Skin epidermis (tissue), 12 donors: ENCODE measurements at regions not wholly inside any gene's neighbourhood (a gene's known extent, or its start where the extent isn't known, plus 50 kb on each side); places are given as distances from the start of the nearest gene placed in this dataset.
"Not testable (repeated sequence)": the region's sequence is repeated elsewhere in the genome, so short reads cannot be mapped to it uniquely, and the experiment has no call there.

ENCODE experiments used
- H3K27ac ChIP-seq, 21 experiments: fragments of 200-600 bp; sonication (generic) in 11 of 21; one replicate each; pipeline ENCODE4 v1.5.0; 2020; ENCODE audit warnings: mild to moderate bottlenecking in 3 of 21, inconsistent platforms in 2 of 21, moderate library complexity in 2 of 21
- H3K4me3 ChIP-seq, 7 experiments: fragments of 200-600 bp; sonication (generic) in 2 of 7; one replicate each; pipeline ENCODE4 v1.5.0; 2020; ENCODE audit warnings: inconsistent platforms in 2 of 7, mild to moderate bottlenecking in 2 of 7, moderate library complexity in 1 of 7

GRCh38 chr10:20521186-20521585, 375.9 kb downstream of the NEBL start:
- H3K4me3 ChIP-seq, result no peak overlapping the region
- no peak overlapping the region for H3K27ac ChIP-seq

DNA sequence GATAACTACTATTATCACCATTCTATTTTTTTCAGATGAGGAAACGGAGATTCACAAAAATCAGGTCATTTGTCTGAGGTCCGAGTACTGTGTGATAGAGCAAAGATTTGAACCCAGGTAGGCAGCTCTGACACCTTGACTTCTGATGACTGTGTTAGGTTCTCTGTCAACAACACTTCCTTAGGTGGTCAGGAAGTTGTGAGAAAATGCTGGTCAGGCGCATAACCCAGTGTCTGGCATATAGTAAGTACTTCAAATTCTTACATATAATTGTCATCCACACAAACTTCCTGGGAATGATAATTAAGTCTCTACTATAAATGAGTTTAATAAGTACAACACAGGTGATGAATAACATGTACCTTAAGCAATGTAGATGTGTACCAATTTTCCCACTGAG, 381.5 kb downstream of the NEBL start:
- H3K4me3 ChIP-seq, result no peak overlapping the region

GRCh38 chr10:20512631-20513030, 384.5 kb downstream of the NEBL start:
- H3K27ac ChIP-seq, result no peak overlapping the region
- H3K4me3 ChIP-seq, result no peak overlapping the region

More for the DNA sequence above, 381.5 kb downstream of the NEBL start:
- H3K27ac ChIP-seq, result no peak overlapping the region

DNA sequence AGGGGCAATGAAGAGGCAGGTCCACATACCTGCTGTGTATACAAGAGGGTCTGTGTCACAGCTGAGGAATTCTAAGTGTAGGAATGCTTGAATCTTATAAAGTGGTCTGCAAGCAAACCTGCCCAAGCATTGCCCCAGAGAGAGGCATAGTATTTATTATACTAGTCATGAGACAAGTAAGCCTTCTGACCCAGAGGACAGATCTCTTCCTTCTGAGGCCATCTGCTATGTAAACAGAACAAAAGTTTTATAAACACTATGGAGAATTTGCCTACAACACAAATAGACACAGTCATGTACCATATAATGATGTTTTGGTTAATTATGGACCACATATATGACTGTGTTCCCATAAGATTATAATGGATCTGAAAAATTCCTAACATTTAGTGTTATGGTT, 388.2 kb downstream of the NEBL start:
- no peak overlapping the region for H3K27ac ChIP-seq
- no peak overlapping the region for H3K4me3 ChIP-seq

DNA sequence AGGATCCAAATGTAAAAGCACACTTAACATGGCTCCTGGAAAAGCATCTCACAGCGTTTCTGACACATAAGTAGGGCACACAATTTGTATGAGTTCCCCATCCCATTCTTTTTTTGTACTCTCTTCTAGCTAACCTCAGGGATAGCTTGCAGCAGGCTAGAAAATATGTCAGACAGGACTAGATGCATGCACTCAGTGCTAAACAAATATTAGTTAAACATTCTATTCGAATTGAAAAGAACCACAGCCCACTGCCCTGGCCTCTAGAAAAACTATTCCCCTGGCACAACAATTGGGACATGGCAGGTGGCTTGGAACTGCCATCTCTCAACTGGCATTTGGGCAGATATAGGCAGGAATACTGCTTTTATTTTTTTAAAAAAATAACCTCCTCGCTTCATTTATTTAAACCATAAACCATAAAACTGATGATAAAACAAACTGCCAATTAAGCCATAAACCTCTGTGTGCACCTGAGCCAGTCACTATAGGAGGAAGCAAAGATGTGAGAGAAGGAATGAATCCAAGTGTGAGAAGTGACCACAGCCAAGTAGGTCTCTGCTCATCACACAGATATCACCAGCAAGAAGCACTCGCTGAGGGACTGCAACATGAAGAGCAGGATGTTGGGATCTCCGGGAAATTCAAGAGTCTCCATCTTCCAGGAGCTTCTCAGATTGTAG, 394.1 kb downstream of the NEBL start:
- no peak overlapping the region for H3K4me3 ChIP-seq
- no peak overlapping the region for H3K27ac ChIP-seq

GRCh38 chr10:20494474-20494873, 402.6 kb downstream of the NEBL start:
- Histone ChIP-seq H3K4me3 (no peak overlapping the region), H3K27ac (no peak overlapping the region)

DNA sequence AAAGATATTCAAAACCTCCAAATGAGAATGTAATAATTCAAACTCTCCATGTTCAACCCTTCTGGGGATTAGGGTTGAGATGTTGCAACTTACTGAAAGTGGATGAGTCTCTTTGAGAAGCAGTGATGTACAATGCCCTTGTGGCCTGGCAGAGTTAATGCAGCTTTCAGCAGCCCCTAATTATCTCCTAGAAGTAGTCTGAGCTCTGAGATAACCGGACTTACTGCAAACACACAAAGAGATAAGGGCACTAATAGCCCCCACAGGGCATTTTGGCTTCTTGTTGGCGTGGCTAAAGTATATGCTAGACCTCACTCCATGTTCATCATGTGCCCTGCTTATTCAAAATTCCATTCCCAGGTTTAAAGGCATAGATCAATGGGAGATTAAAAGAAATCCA, 404.7 kb downstream of the NEBL start:
- H3K27ac ChIP-seq, result no peak overlapping the region
- H3K4me3 ChIP-seq, result no peak overlapping the region

- no peak overlapping the region for H3K27ac ChIP-seq
- no peak overlapping the region for H3K4me3 ChIP-seq
Observed at GRCh38 chr10:20489961-20490360, 407.1 kb downstream of the NEBL start.

- Histone ChIP-seq H3K27ac (no peak overlapping the region), H3K4me3 (no peak overlapping the region)
Observed at GRCh38 chr10:20486791-20487190, 410.3 kb downstream of the NEBL start.

DNA sequence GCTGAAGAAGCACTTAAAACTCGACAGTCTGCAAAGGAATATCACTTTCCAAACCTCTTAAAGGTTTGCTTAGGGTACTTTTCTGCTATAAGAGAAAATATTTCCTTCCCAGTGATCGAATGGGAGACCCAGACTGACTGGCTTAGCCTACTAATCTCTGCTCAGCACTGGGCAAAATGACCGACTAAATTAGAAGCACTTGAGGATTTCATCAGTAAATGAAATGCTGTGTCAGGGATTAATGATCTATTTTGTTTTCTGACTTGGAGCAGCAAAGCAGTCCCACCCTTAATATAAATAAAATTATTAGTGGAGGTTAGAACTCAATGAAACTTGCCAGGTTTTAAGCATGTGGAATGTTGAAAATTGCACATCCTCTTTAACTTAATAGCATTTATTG, 411.6 kb downstream of the NEBL start:
- Histone ChIP-seq H3K4me3 (no peak overlapping the region), H3K27ac (no peak overlapping the region)

DNA sequence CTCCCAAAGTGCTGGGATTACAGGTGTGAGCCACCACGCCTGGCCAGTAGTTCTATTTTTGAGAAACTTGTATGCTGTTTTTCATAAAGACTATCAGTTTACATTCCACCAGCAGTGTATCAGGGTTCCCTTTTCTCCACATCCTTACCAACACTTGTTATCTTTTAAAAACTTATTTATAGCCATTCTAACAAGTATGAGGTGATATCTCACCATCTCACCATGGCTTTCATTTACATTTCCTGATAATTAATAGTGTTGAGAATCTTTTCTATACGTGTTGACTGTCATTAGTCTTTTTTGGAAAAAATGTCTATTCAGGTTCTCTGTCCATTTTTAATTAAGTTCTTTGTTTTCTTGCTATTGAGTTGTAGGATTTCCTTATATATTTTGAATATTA, 416.1 kb downstream of the NEBL start:
- Histone ChIP-seq H3K4me3 (no peak overlapping the region), H3K27ac (no peak overlapping the region)

DNA sequence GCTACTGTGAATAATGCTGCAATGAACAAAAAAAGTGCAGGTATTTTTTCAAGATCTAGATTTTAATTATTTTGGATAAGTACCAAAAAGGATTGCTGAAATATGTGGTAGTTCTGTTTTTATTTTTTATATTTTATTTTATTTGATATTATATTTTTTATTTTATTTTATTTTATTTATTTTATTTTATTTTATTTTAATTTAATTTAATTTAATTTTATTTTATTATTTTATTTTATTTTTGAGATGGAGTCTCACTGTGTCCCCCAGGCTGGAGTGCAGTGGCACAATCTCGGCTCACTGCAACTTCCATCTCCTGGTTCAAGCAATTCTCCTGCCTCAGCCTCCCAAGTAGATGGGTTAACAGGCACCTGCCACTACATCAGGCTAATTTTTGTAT, 416.5 kb downstream of the NEBL start:
- not testable (repeated sequence) for H3K4me3 ChIP-seq, H3K27ac ChIP-seq

- Histone ChIP-seq H3K27ac (no peak overlapping the region), H3K4me3 (no peak overlapping the region)
Observed at GRCh38 chr10:20474064-20474463, 423.0 kb downstream of the NEBL start.

DNA sequence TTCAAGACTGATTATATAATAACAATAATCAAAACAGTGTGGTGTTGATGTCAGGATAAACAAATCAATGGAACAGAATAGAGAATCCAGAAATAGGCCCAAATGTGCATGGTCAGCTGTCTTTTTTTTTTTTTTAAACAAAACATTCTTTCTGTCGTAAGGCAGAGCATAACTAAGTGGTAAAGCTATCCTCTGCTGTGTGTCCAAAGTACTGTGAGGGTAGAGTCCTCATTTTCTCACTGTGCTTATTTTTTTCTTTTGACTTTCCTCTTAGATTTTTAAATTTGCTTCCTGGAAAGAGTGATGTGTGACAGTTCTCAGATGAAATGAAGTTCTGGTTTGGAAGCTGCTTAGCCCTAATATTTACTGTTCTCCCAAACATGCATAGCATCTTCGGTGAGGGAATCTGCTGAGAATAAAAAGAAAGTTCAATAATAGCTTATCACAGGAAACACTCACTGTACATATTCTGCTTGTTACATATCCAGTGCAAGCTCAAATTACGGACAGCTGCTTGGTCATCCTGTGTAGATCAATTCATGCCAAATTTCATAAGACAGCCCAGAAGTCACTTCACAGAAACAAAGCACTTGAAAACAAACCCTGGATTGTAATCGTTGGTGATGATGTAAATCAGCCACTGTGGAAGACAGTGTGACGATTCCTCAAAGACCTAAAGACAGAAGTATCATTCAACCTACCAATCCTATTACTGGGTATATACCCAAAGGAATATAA, 423.9 kb downstream of the NEBL start:
- Histone ChIP-seq H3K27ac (no peak overlapping the region), H3K4me3 (no peak overlapping the region)

- Histone ChIP-seq H3K27ac (no peak overlapping the region), H3K4me3 (no peak overlapping the region)
Observed at GRCh38 chr10:20466731-20467130, 430.4 kb downstream of the NEBL start.

DNA sequence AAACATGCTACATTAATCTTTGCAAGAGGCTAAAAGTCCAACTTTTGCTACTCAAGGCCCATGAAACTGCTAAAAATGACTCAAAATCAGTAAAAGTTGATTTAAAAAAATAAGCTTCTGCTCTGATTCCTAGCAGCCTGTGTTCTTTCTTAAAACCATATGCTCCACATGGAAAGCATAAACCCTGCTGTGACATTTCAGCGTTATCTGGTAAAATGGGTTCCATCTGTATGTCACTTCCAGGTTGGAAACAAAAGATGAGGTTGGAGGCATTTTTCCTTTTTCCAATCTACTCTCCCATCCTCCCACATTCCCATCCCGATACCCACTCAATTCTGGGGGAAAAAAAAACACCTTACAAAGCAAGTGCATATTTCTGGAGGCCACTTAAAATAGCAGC, 439.5 kb downstream of the NEBL start:
- Histone ChIP-seq H3K4me3 (no peak overlapping the region), H3K27ac (no peak overlapping the region)

GRCh38 chr10:20455774-20456173, 441.3 kb downstream of the NEBL start:
- no peak overlapping the region for H3K27ac ChIP-seq
- H3K4me3 ChIP-seq, result no peak overlapping the region

DNA sequence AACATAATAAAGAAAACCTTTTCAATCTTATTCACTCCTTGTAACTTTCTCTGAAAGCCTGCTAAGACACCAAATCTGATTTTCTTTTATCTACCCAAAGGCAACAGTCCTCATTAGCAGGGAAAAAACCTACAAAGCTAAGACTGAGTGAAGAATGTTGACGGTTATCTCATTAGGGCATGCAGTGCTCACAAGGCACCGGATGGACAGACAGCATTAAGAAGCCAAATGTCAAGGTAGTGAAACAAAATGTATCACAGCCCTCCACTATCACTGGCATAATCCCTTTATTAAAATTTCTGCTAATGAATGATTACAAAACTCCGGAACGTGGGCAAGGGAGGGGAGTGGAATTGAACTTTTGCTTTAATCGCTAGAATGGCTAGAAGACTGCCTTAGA, 442.8 kb downstream of the NEBL start:
- Histone ChIP-seq H3K27ac (no peak overlapping the region), H3K4me3 (no peak overlapping the region)

GRCh38 chr10:20446561-20447193, 450.4 kb downstream of the NEBL start:
- H3K4me3 ChIP-seq, result no peak overlapping the region

GRCh38 chr10:20443094-20443493, 454.0 kb downstream of the NEBL start:
- H3K27ac ChIP-seq, result no peak overlapping the region
- H3K4me3 ChIP-seq, result no peak overlapping the region

More at GRCh38 chr10:20446561-20447193, 450.4 kb downstream of the NEBL start:
- no peak overlapping the region for H3K27ac ChIP-seq

DNA sequence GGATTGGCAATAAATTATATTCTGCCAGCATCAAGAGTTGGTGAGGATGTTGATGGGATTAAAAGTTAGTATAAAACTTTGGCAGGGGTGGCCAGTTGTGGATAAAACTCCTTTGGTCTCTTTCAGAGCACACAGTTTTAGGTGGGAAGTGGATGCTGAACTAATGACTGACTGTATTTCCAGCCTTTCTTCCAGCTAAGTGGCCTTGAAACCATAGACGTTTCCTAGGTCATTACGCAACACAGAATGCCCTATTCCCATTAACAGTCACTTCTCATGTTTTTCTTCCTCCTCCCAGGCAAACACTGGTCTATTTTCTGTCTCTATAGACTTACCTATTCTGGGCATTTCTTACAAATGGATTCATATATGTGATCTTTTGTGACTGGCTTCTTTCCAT, 467.4 kb downstream of the NEBL start:
- no peak overlapping the region for H3K27ac ChIP-seq
- H3K4me3 ChIP-seq, result no peak overlapping the region
